GM12891 (cell line): ENCODE measurements at regions not wholly inside any gene's neighbourhood (a gene's known extent, or its start where the extent isn't known, plus 50 kb on each side); places are given as distances from the start of the nearest gene placed in this dataset.

ENCODE experiments used
- POLR2A ChIP-seq: IDR thresholded peaks from 2 replicates; pipeline ENCODE4 v1.6.1; 2011; ENCODE audit warnings: low read depth, low read length, control low read depth
- POLR2AphosphoS5 ChIP-seq: IDR thresholded peaks from 2 replicates; pipeline ENCODE4 v1.6.1; 2011; ENCODE audit warnings: low read depth, low read length, control low read depth

DNA sequence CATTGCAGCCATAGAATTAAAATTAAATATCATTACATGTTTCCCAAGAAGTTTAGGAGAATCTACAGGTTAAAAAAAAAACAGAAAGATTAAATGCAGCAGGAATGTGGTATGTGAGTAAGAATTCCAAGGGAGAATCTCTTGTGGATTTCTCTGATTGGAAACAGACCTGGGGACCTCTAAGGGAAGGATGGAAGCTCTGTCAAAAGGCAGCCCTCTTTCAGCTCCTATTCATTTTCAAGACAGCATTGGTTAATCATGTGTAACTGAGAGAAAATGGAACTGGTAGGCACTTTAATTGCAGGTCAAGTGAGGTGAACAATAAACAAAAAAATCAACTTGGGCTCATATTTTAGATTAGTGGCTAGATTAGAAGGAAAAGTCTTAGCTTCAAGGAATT lies 81.4 kb upstream of the MTPN start:
- no peak for TF ChIP-seq POLR2A
- no peak for TF ChIP-seq POLR2AphosphoS5
